SK-N-MC (cell line): ENCODE measurements at regions not wholly inside any gene's neighbourhood (a gene's known extent, or its start where the extent isn't known, plus 50 kb on each side); places are given as distances from the start of the nearest gene placed in this dataset.

ENCODE experiments used
- DNase-seq: peaks from one replicate; pipeline ENCODE4 v3.0.0-alpha.2; 2011; ENCODE audit warnings: low read depth, low spot score
- H3K27ac ChIP-seq: fragments of 200-600 bp; sonication (generic); 2 replicates; pipeline ENCODE4 v1.5.1; 2016; ENCODE audit warnings: mixed run types
- H3K36me3 ChIP-seq: fragments of 200-600 bp; sonication (generic); 2 replicates; pipeline ENCODE4 v1.6.1; 2017; ENCODE audit warnings: antibody characterized with exemption, low read length, mixed read lengths; ENCODE audit not compliant: insufficient read depth
- H3K4me3 ChIP-seq: fragments of 200-600 bp; sonication (generic); 2 replicates; pipeline ENCODE4 v1.5.1; 2016
- H3K9ac ChIP-seq: fragments of 200-600 bp; sonication (generic); 2 replicates; pipeline ENCODE4 v1.8.0; 2017; ENCODE audit warnings: mixed run types, mixed read lengths; ENCODE audit not compliant: insufficient read length
- H3K9me3 ChIP-seq: fragments of 200-600 bp; sonication (generic); 2 replicates; pipeline ENCODE4 v1.6.1; 2017; ENCODE audit warnings: low read depth, mild to moderate bottlenecking, antibody characterized with exemption, low read length, moderate library complexity, mixed read lengths
- EZH2 ChIP-seq: fragments of 200-600 bp; sonication (generic); IDR thresholded peaks from one replicate; pipeline ENCODE4 v1.6.1; 2017; ENCODE audit warnings: antibody characterized with exemption
- FOXP2 ChIP-seq: optimal IDR thresholded peaks from 2 replicates; pipeline ENCODE3; 2011; ENCODE audit warnings: mild to moderate bottlenecking, moderate library complexity; ENCODE audit not compliant: insufficient read depth; ENCODE audit errors: extremely low read length, control extremely low read depth
- POLR2AphosphoS5 ChIP-seq: IDR thresholded peaks from 2 replicates; pipeline ENCODE4 v1.6.1; 2012; ENCODE audit warnings: mild to moderate bottlenecking, low read depth, low read length, borderline replicate concordance

GRCh38 chr6:6783721-6784120, 195.2 kb downstream of the LY86 start:
- H3K36me3 ChIP-seq = no peaks in the 10 kb centered on the region
- H3K9ac ChIP-seq = no peak overlapping the region
- no peaks in the 10 kb centered on the region for H3K9me3 ChIP-seq
- H3K4me3 ChIP-seq = no peak overlapping the region
- TF ChIP-seq EZH2 = no peak
- TF ChIP-seq FOXP2 = no peak
- no peak for TF ChIP-seq POLR2AphosphoS5
- H3K27ac ChIP-seq = peak overlapping the region; percentile 69
- no peak for DNase-seq

GRCh38 chr6:6784514-6785162, 196.1 kb downstream of the LY86 start:
- TF ChIP-seq EZH2 (no peak), FOXP2 (no peak), POLR2AphosphoS5 (no peak)
- no peak for DNase-seq
- H3K36me3 ChIP-seq = no peaks in the 10 kb centered on the region
- no peak overlapping the region for H3K4me3 ChIP-seq
- H3K27ac ChIP-seq = peak overlapping the region; percentile 69; the same call in 1 of the 2 replicates
- no peaks in the 10 kb centered on the region for H3K9me3 ChIP-seq
- no peak overlapping the region for H3K9ac ChIP-seq

DNA sequence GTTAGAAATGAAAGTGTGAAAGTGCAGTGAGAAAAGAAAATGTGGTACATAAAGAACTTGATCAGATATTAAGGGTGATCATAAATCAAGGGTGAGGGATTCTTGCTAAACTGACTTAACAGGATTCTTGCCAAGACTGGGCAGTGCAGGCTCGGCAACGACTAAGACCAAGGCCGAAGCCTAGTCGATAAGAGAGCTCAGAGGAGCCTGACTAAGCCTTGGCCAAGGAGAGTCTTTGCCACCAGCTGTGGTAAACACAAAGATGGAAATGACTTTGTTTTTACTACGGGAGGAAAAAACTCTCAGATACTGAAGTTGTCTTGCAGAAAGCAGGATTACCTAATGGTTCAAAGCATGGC, 196.6 kb downstream of the LY86 start:
- Histone ChIP-seq H3K9ac (no peak overlapping the region), H3K27ac (peak overlapping the region; percentile 69; the same call in 1 of the 2 replicates), H3K9me3 (no peaks in the 10 kb centered on the region), H3K36me3 (no peaks in the 10 kb centered on the region), H3K4me3 (no peak overlapping the region)
- DNase-seq = no peak
- no peak for TF ChIP-seq POLR2AphosphoS5
- no peak for TF ChIP-seq FOXP2
- no peak for TF ChIP-seq EZH2

GRCh38 chr6:6788394-6789032, 200.0 kb downstream of the LY86 start:
- H3K9ac ChIP-seq = no peak overlapping the region
- no peak overlapping the region for H3K27ac ChIP-seq
- H3K4me3 ChIP-seq = no peak overlapping the region
- TF ChIP-seq POLR2AphosphoS5 (no peak), EZH2 (no peak), FOXP2 (no peak)
- H3K36me3 ChIP-seq = no peaks in the 10 kb centered on the region
- no peak for DNase-seq
- H3K9me3 ChIP-seq = no peaks in the 10 kb centered on the region

- Histone ChIP-seq H3K9me3 (no peaks in the 10 kb centered on the region), H3K36me3 (no peaks in the 10 kb centered on the region), H3K4me3 (no peak overlapping the region), H3K9ac (no peak overlapping the region), H3K27ac (no peak overlapping the region)
- no peak for DNase-seq
- no peak for TF ChIP-seq POLR2AphosphoS5
- TF ChIP-seq EZH2 = no peak
- TF ChIP-seq FOXP2 = no peak
Measured at GRCh38 chr6:6790393-6790792, 201.9 kb downstream of the LY86 start.

DNA sequence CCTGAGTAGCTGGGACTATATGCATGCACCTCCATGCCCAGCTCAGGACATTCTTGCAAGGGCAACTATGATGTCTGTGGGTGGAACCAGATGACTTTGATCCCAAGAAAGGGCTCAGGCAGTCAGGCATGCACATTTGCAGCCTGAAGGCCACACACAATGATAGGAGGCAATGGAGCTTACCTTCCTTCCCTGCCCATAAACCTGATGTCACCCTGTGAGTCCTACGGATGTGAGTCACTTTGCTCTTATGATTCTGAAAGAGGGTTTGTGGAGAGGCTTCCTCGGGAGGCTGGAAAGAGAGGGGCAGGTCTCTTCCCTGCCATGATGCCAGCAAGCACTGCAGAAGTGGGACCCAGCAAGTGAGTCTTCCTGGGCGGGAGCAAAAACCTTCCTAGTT, 202.4 kb downstream of the LY86 start:
- no peak for DNase-seq
- Histone ChIP-seq H3K27ac (no peak overlapping the region), H3K4me3 (no peak overlapping the region), H3K9me3 (no peaks in the 10 kb centered on the region), H3K36me3 (no peaks in the 10 kb centered on the region), H3K9ac (no peak overlapping the region)
- TF ChIP-seq EZH2 = no peak
- TF ChIP-seq POLR2AphosphoS5 = no peak
- no peak for TF ChIP-seq FOXP2

DNA sequence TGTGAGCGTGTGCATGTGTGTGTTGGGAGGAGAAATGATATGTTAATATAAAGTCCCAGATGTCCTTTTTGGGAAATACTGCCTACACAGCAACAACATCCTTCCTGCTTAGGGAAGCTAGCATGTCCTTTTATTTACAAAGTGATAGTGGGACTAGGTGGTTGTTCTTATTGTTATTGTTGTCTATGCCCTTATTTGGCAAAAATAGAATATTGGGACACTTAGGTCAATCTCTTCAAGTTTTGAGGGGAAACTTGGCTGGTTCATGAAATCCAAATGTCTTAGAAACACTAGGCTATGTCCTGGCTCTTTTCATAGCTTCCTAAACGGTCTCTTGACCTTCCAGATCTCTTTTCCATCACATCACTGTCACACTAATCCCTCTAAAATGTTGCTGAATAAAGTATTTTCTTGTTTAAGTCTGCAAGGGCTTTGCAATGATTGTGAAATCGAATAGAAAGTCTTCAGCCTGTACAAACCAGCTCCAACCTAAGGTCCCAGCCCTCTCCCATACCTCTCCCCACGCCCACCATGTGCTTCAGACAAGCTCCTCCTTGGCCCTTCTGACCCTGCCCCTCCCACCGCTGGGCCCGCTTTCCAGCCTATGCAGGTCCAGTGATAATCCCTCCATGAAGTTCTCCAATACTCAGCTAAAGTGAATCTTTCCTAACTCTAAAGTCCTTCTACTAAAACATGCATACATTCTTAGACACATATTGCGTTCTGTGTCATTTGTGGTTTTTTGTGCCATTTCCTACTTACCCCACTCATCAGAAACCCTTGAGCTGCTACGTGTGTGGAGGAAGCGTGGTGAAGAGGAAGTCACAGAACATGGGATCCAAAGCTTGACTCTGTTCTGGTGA, 205.1 kb downstream of the LY86 start:
- H3K9me3 ChIP-seq = no peaks in the 10 kb centered on the region
- TF ChIP-seq FOXP2 (no peak), EZH2 (no peak), POLR2AphosphoS5 (no peak)
- H3K9ac ChIP-seq = no peak overlapping the region
- H3K36me3 ChIP-seq = no peaks in the 10 kb centered on the region
- no peak for DNase-seq
- H3K4me3 ChIP-seq = no peak overlapping the region
- no peak overlapping the region for H3K27ac ChIP-seq

DNA sequence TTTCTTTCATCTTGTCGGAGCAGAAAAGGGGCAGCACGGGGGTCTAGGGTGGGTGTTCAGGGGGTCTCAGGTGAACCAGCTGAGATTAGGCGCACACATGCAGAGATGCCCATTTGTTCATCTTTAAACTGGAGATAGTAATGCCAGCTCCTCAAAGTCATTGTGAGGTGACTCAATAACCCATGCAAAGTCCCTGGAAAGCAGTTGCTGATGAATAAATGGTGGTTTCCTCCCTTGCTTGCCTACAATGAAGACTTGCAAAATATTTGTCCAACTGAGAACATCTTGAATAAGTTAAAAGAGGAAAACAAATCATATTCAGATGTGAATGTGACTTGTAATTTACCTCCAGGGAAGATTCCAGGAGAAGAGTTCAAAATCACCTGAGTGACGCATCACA, 206.9 kb downstream of the LY86 start:
- Histone ChIP-seq H3K9ac (no peak overlapping the region), H3K27ac (no peak overlapping the region), H3K9me3 (no peaks in the 10 kb centered on the region), H3K4me3 (no peak overlapping the region), H3K36me3 (no peaks in the 10 kb centered on the region)
- TF ChIP-seq POLR2AphosphoS5 (no peak), EZH2 (no peak), FOXP2 (no peak)
- DNase-seq = no peak
